ENCODE measurements at regions not wholly inside any gene's neighbourhood (a gene's known extent, or its start where the extent isn't known, plus 50 kb on each side); places are given as distances from the start of the nearest gene placed in this dataset.
"Not testable (repeated sequence)": the region's sequence is repeated elsewhere in the genome, so short reads cannot be mapped to it uniquely, and the experiment has no call there.

DNA sequence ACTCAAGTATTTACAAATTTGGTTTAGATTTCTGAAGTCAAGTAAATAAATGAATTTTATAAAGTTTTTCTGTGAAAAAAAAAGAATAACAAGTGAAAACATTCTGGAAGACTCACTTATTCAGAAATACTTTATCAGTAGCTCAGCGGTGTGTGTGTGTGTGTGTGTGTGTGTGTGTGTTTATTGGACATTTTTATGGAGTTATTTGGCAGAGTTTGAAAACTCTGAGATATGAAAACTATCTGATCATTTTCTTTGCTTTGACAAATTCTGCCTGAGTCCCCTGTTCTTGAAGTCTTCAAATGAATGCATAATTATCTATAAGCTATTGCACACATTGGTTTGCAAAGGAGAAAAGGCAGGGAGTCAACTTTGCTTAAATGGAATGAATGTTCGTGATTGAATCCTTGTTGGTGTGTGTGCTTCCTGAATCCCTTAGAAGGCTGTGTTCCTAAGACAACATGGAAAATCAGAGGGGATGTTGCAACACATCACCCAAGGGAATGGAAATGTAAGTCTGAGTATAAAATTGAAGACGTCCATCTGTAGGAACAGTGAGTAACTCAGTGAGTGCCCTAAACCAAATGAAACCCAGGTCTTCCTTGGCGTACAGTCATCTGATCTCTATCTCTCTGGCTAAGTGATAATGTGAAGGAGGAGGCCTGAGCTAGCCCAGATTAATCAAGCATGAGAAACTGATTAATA lies 160.9 kb downstream of the REEP3 start (continued):
- TF ChIP-seq, protein P1, sequence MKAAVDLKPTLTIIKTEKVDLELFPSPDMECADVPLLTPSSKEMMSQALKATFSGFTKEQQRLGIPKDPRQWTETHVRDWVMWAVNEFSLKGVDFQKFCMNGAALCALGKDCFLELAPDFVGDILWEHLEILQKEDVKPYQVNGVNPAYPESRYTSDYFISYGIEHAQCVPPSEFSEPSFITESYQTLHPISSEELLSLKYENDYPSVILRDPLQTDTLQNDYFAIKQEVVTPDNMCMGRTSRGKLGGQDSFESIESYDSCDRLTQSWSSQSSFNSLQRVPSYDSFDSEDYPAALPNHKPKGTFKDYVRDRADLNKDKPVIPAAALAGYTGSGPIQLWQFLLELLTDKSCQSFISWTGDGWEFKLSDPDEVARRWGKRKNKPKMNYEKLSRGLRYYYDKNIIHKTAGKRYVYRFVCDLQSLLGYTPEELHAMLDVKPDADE (IDR thresholded peaks at IDR 0.05): no peak

DNA sequence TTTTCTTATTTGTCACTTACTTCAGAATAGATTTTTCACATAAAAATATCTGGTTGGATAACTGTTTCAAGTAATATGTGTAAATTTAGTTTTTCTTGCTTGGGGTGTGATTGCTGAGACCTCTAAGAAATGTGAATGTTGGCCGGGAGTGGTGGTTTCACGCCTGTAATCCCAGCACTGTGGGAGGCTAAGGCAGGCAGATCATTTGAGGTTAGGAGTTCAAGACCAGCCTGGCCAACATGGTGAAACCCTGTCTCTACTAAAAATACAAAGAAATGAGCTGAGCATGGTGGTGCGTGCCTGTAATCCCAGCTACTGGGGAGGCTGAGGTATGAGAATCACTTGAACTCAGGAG lies 161.5 kb downstream of the REEP3 start:
- not testable (repeated sequence) for ATAC-seq; H3K36me3 ChIP-seq (ENCODE audit: insufficient read depth); H3F3A ChIP-seq (replicated peaks; ENCODE audit: low read depth); H3K27me3 ChIP-seq (ENCODE audit: insufficient read depth); H3K79me2 ChIP-seq (replicated peaks; ENCODE audit: insufficient read depth); DNase-seq (ENCODE audit: low spot score); H3K4me3 Mint-ChIP-seq; H3K9me2 ChIP-seq (ENCODE audit: insufficient read depth); H3K36me3 Mint-ChIP-seq (ENCODE audit: low read depth); H3K27ac ChIP-seq (ENCODE audit: low read depth); H3K4me3 ChIP-seq; H3K27me3 Mint-ChIP-seq (ENCODE audit: insufficient read depth, low read depth, poor library complexity); H4K20me1 ChIP-seq (replicated peaks; ENCODE audit: insufficient read depth); H3K27ac Mint-ChIP-seq; H3K9me3 Mint-ChIP-seq; H3K4me2 ChIP-seq
- Histone ChIP-seq H3K4me1 (ENCODE audit: insufficient read depth) (peaks cover 18% of the 10 kb centered on the region), H2AFZ (peak overlapping the region; percentile 15; the same call in 1 of the 2 replicates)
- H3K4me1 Mint-ChIP-seq: peaks cover 32% of the 10 kb centered on the region

- H3K27ac ChIP-seq (ENCODE audit: low read depth): no peak overlapping the region
- no peaks in the 10 kb centered on the region for H3K36me3 Mint-ChIP-seq (ENCODE audit: low read depth)
- no peaks in the 10 kb centered on the region for H3F3A ChIP-seq (replicated peaks; ENCODE audit: low read depth)
- no peak for DNase-seq (ENCODE audit: low spot score)
- no peak overlapping the region for H3K27ac Mint-ChIP-seq
- no peak overlapping the region for H3K4me2 ChIP-seq
- H3K4me1 Mint-ChIP-seq: peaks cover 32% of the 10 kb centered on the region
- H3K4me1 ChIP-seq (ENCODE audit: insufficient read depth): peaks cover 18% of the 10 kb centered on the region
- H3K79me2 ChIP-seq (replicated peaks; ENCODE audit: insufficient read depth): no peaks in the 10 kb centered on the region
- H3K4me3 ChIP-seq: no peak overlapping the region
- H2AFZ ChIP-seq: peak overlapping the region; percentile 61; the same call in 1 of the 2 replicates
- H3K27me3 ChIP-seq (ENCODE audit: insufficient read depth): no peaks in the 10 kb centered on the region
- H4K20me1 ChIP-seq (replicated peaks; ENCODE audit: insufficient read depth): no peaks in the 10 kb centered on the region
- no peaks in the 10 kb centered on the region for H3K27me3 Mint-ChIP-seq (ENCODE audit: insufficient read depth, low read depth, poor library complexity)
- H3K9me3 Mint-ChIP-seq: no peaks in the 10 kb centered on the region
- H3K4me3 Mint-ChIP-seq: no peak overlapping the region
- no peaks in the 10 kb centered on the region for H3K36me3 ChIP-seq (ENCODE audit: insufficient read depth)
- no peak for ATAC-seq
- H3K9me2 ChIP-seq (ENCODE audit: insufficient read depth): peaks cover 9% of the 10 kb centered on the region
- TF ChIP-seq NANOG (IDR thresholded peaks at IDR 0.05; ENCODE audit: borderline replicate concordance): no peak
- TF ChIP-seq ZNF331 (CRISPR knock-in tag; IDR thresholded peaks at IDR 0.05; ENCODE audit: low read depth): no peak
- TF ChIP-seq CREB1 (CRISPR knock-in tag; IDR thresholded peaks at IDR 0.05; ENCODE audit: low read depth): no peak
- TF ChIP-seq, protein P1 (IDR thresholded peaks at IDR 0.05): no peak
- no peak for TF ChIP-seq JUNB (IDR thresholded peaks at IDR 0.05; ENCODE audit: unreplicated experiment)
- no peak for TF ChIP-seq POLR2AphosphoS5 (IDR thresholded peaks at IDR 0.05; ENCODE audit: low read depth)
- no peak for TF ChIP-seq STAT1 (IDR thresholded peaks at IDR 0.05; ENCODE audit: unreplicated experiment)
- no peak for TF ChIP-seq EZH2phosphoT487 (IDR thresholded peaks at IDR 0.05; ENCODE audit: unreplicated experiment)
- TF ChIP-seq, protein P2, sequence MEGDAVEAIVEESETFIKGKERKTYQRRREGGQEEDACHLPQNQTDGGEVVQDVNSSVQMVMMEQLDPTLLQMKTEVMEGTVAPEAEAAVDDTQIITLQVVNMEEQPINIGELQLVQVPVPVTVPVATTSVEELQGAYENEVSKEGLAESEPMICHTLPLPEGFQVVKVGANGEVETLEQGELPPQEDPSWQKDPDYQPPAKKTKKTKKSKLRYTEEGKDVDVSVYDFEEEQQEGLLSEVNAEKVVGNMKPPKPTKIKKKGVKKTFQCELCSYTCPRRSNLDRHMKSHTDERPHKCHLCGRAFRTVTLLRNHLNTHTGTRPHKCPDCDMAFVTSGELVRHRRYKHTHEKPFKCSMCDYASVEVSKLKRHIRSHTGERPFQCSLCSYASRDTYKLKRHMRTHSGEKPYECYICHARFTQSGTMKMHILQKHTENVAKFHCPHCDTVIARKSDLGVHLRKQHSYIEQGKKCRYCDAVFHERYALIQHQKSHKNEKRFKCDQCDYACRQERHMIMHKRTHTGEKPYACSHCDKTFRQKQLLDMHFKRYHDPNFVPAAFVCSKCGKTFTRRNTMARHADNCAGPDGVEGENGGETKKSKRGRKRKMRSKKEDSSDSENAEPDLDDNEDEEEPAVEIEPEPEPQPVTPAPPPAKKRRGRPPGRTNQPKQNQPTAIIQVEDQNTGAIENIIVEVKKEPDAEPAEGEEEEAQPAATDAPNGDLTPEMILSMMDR (conservative IDR thresholded peaks at IDR 0.05; ENCODE audit: low read depth in 2 of 2): no peak
- TF ChIP-seq REST (IDR thresholded peaks at IDR 0.05; ENCODE audit: unreplicated experiment): no peak
These were observed 162.0 kb downstream of the REEP3 start for GRCh38 chr10:63683223-63683622.
